ENCODE measurements at regions not wholly inside any gene's neighbourhood (a gene's known extent, or its start where the extent isn't known, plus 50 kb on each side); places are given as distances from the start of the nearest gene placed in this dataset.

DNA sequence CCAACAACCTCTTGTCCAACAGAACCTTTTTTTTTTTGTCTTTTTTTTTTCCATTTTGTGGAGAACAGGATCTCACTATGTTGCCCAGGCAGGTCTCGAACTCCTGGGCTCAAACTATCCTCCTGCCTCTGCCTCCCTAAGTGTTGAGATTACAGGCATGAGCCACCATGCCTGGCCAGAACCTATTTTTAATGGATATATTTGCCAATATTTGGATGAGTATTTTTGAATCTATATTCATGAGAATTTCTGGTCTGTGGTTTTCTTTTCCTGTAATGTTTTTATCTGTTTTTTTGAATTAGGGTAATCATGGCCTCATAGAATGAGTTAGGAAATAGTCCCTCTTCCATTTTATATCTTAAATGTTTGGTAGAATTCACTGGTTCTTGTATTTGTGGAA is 70.4 kb upstream of the RET start:
- Histone ChIP-seq H4K91ac (ENCODE audit: insufficient read length, low read depth, low read length) (no peak overlapping the region), H3K9me3 (ENCODE audit: control insufficient read depth, low read depth, low read length) (peaks cover 5% of the 10 kb centered on the region), H2BK12ac (ENCODE audit: insufficient read length, low read depth, low read length) (no peak overlapping the region), H2BK120ac (ENCODE audit: low read depth, low read length, poor library complexity, severe bottlenecking) (no peak overlapping the region), H4K5ac (ENCODE audit: insufficient read length, low read depth, low read length) (no peak overlapping the region), H3K23ac (ENCODE audit: insufficient read length, low read depth, low read length) (no peak overlapping the region), H3K4me1 (ENCODE audit: insufficient read depth, low read length) (no peaks in the 10 kb centered on the region), H3K18ac (ENCODE audit: insufficient read length, low read depth, low read length) (no peak overlapping the region), H3K9ac (ENCODE audit: extremely low read depth, insufficient read length, low read length) (no peak overlapping the region), H2BK15ac (ENCODE audit: low read depth, low read length) (no peak overlapping the region), H4K20me1 (ENCODE audit: control insufficient read depth, insufficient read depth, insufficient read length) (no peaks in the 10 kb centered on the region), H2BK20ac (ENCODE audit: low read depth, low read length, poor library complexity, severe bottlenecking) (no peak overlapping the region), H3K4ac (ENCODE audit: low read depth, low read length) (no peak overlapping the region), H3T11ph (ENCODE audit: low read length) (no peak overlapping the region), H3K4me2 (ENCODE audit: insufficient read depth, insufficient read length, low read length) (no peak overlapping the region), H3K14ac (ENCODE audit: insufficient read depth, low read length) (no peak overlapping the region), H2BK5ac (ENCODE audit: insufficient read length, low read length) (no peak overlapping the region), H3K56ac (ENCODE audit: insufficient read length, low read depth, low read length) (no peak overlapping the region), H3K79me2 (ENCODE audit: insufficient read depth, low read length) (no peaks in the 10 kb centered on the region), H4K8ac (replicated peaks; ENCODE audit: insufficient read length, low read depth, low read length) (no peak overlapping the region), H3K79me1 (ENCODE audit: insufficient read depth, low read depth, low read length, poor library complexity, severe bottlenecking) (no peaks in the 10 kb centered on the region), H2AFZ (ENCODE audit: low read length) (no peak overlapping the region), H3K23me2 (ENCODE audit: insufficient read length, low read depth, low read length, poor library complexity, severe bottlenecking) (no peaks in the 10 kb centered on the region), H3K27me3 (ENCODE audit: insufficient read depth, low read length) (no peaks in the 10 kb centered on the region), H2AK5ac (ENCODE audit: insufficient read length, low read length) (no peak overlapping the region), H3K27ac (ENCODE audit: insufficient read length, low read depth, low read length) (no peak overlapping the region)
- TF ChIP-seq, protein P1, sequence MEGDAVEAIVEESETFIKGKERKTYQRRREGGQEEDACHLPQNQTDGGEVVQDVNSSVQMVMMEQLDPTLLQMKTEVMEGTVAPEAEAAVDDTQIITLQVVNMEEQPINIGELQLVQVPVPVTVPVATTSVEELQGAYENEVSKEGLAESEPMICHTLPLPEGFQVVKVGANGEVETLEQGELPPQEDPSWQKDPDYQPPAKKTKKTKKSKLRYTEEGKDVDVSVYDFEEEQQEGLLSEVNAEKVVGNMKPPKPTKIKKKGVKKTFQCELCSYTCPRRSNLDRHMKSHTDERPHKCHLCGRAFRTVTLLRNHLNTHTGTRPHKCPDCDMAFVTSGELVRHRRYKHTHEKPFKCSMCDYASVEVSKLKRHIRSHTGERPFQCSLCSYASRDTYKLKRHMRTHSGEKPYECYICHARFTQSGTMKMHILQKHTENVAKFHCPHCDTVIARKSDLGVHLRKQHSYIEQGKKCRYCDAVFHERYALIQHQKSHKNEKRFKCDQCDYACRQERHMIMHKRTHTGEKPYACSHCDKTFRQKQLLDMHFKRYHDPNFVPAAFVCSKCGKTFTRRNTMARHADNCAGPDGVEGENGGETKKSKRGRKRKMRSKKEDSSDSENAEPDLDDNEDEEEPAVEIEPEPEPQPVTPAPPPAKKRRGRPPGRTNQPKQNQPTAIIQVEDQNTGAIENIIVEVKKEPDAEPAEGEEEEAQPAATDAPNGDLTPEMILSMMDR (conservative IDR thresholded peaks at IDR 0.05) = no peak
- Mint-ChIP-seq H3K36me3 (ENCODE audit: insufficient read depth in 1 of 3, low read depth in 3 of 3) (peaks cover 11 to 32% (median 23%) of the 10 kb centered on the region in 3 experiments), H3K4me1 (peaks cover 9 to 12% of the 10 kb centered on the region in 2 experiments), H3K27ac (no peak overlapping the region), H3K4me3 (no peak overlapping the region), H3K27me3 (ENCODE audit: low read depth) (peaks cover 3% of the 10 kb centered on the region), H3K9me3 (peaks cover 30 to 33% of the 10 kb centered on the region in 2 experiments)
- DNase-seq = no peak
- no CpG with 5 or more reads among the region's 1 CpG for WGBS (ENCODE audit: extremely low coverage, insufficient read length, low lambda C conversion rate)

Measured in H9 (cell line).